Endothelial cell of umbilical vein (primary cell): ENCODE measurements at regions not wholly inside any gene's neighbourhood (a gene's known extent, or its start where the extent isn't known, plus 50 kb on each side); places are given as distances from the start of the nearest gene placed in this dataset.
"Not testable (repeated sequence)": the region's sequence is repeated elsewhere in the genome, so short reads cannot be mapped to it uniquely, and the experiment has no call there.

Experiments
- BruUV-seq: library from RNA; stranded (reverse); fragments of 400-500 nt; replicated peaks from 2 replicates; lab custom pipeline; 2021; lab: Mats Ljungman, UMichigan
- CTCF ChIA-PET: fragments of 300-600, 350-600 bp; sonication (Branson Sonifier 250); formaldehyde crosslinking; loops from one replicate; lab custom pipeline; 2021; ENCODE audit warnings: antibody characterized with exemption, inconsistent platforms; lab: Charles Lee
- POLR2A ChIA-PET: fragments of 300-600, 350-600 bp; sonication (Branson Sonifier 250); formaldehyde crosslinking; loops from one replicate; lab custom pipeline; 2021; ENCODE audit warnings: antibody characterized with exemption, inconsistent platforms; lab: Charles Lee
- DNase-seq: peaks from one replicate; pipeline ENCODE4 v3.0.0-alpha.2; 2011; ENCODE audit warnings: low read depth, low spot score
- FAIRE-seq: peaks from 2 replicates; lab custom pipeline; 2011; peaks lifted over from hg19 to GRCh38; lab: Jason Lieb, UNC
- H2AFZ ChIP-seq: 2 replicates; pipeline ENCODE4 v1.6.0; 2012; ENCODE audit warnings: low read depth, low read length, control low read depth, inconsistent platforms
- H3K27ac ChIP-seq: 2 replicates; pipeline ENCODE4 v1.5.1; 2011; ENCODE audit warnings: low read depth, mild to moderate bottlenecking, control low read depth, low read length, moderate library complexity; ENCODE audit not compliant: insufficient read depth
- H3K27me3 ChIP-seq, 2 experiments: 2 replicates each; pipeline versions ENCODE4 v1.6.0 to v1.6.1; 2011; ENCODE audit warnings: low read length in 2 of 2, mixed read lengths in 1 of 2; ENCODE audit not compliant: control insufficient read depth in 2 of 2, insufficient read depth in 2 of 2
- H3K36me3 ChIP-seq, 2 experiments: 2 replicates in 1 of 2; 3 replicates in 1 of 2; pipeline ENCODE4 v1.5.1; 2011; ENCODE audit warnings: low read length in 2 of 2, mild to moderate bottlenecking in 1 of 2, moderate library complexity in 1 of 2; ENCODE audit not compliant: control insufficient read depth in 2 of 2, insufficient read depth in 2 of 2; ENCODE audit errors: extremely low read depth in 1 of 2
- H3K4me1 ChIP-seq: 3 replicates; pipeline ENCODE4 v1.5.1; 2011; ENCODE audit warnings: mild to moderate bottlenecking, low read length; ENCODE audit not compliant: control insufficient read depth, insufficient read depth; ENCODE audit errors: extremely low read depth
- H3K4me2 ChIP-seq: 2 replicates; pipeline ENCODE4 v1.6.1; 2011; ENCODE audit warnings: low read length, control low read depth, mixed read lengths; ENCODE audit not compliant: insufficient read depth
- H3K4me3 ChIP-seq, 3 experiments: fragments of 200-600 bp in 1 of 3; sonication (generic), shearing (Covaris generic) in 1 of 3; replicated peaks in 1 of 3; 2 replicates each; pipeline ENCODE4 v1.5.1; 2011 to 2016; ENCODE audit warnings: control low read depth in 3 of 3, low read length in 3 of 3, mild to moderate bottlenecking in 2 of 3, inconsistent platforms in 1 of 3, low read depth in 1 of 3, moderate library complexity in 1 of 3; ENCODE audit not compliant: insufficient read depth in 1 of 3
- H3K79me2 ChIP-seq: 2 replicates; pipeline ENCODE4 v1.6.0; 2012; ENCODE audit warnings: low read length, inconsistent platforms; ENCODE audit not compliant: control insufficient read depth, insufficient read depth
- H3K9ac ChIP-seq: replicated peaks from 2 replicates; pipeline ENCODE3; 2011; ENCODE audit warnings: low read length, control low read depth; ENCODE audit not compliant: insufficient read depth; ENCODE audit errors: extremely low read depth
- H3K9me1 ChIP-seq: replicated peaks from 3 replicates; pipeline ENCODE4 v1.6.0; 2011; ENCODE audit warnings: mild to moderate bottlenecking, low read length; ENCODE audit not compliant: control insufficient read depth, insufficient read depth; ENCODE audit errors: extremely low read depth
- H3K9me3 ChIP-seq: replicated peaks from 2 replicates; pipeline ENCODE4 v1.5.1; 2012; ENCODE audit warnings: low read length, inconsistent platforms; ENCODE audit not compliant: control insufficient read depth, insufficient read depth
- H4K20me1 ChIP-seq: replicated peaks from 2 replicates; pipeline ENCODE3; 2011; ENCODE audit warnings: mild to moderate bottlenecking, low read length; ENCODE audit not compliant: control insufficient read depth, insufficient read depth; ENCODE audit errors: extremely low read depth
- CTCF ChIP-seq, 2 donors: IDR thresholded peaks; 1 replicate in 1 of 2; 2 replicates in 1 of 2; pipeline ENCODE4 v1.5.1; 2011; ENCODE audit warnings: low read length in 2 of 2, mild to moderate bottlenecking in 2 of 2, moderate library complexity in 2 of 2, control low read depth in 1 of 2, inconsistent platforms in 1 of 2, low read depth in 1 of 2; ENCODE audit not compliant: insufficient read depth in 1 of 2; ENCODE audit errors: extremely low read depth in 1 of 2
- EZH2 ChIP-seq: IDR thresholded peaks from 2 replicates; pipeline ENCODE4 v1.6.1; 2012; ENCODE audit warnings: borderline replicate concordance, low read depth, mild to moderate bottlenecking, moderate library complexity, low read length, inconsistent platforms; ENCODE audit not compliant: severe bottlenecking
- FOS ChIP-seq: IDR thresholded peaks from 2 replicates; pipeline ENCODE4 v1.6.1; 2011; ENCODE audit warnings: mild to moderate bottlenecking, low read length, moderate library complexity, borderline replicate concordance; ENCODE audit not compliant: insufficient read depth
- GATA2 ChIP-seq: IDR thresholded peaks from 2 replicates; pipeline ENCODE4 v1.7.0; 2011; ENCODE audit warnings: low read depth, mild to moderate bottlenecking, moderate library complexity, mixed read lengths, low read length; ENCODE audit not compliant: insufficient read length, insufficient read depth
- JUN ChIP-seq: IDR thresholded peaks from 2 replicates; pipeline ENCODE4 v1.6.1; 2011; ENCODE audit warnings: borderline replicate concordance, low read depth; ENCODE audit not compliant: insufficient read length, insufficient read depth
- MAX ChIP-seq: IDR thresholded peaks from 2 replicates; pipeline ENCODE4 v1.6.1; 2011; ENCODE audit not compliant: insufficient read depth, insufficient read length
- MYC ChIP-seq: IDR thresholded peaks from one replicate; pipeline ENCODE4 v1.6.1; 2011; ENCODE audit warnings: mild to moderate bottlenecking, low read depth, low read length
- POLR2A ChIP-seq: IDR thresholded peaks from 2 replicates; pipeline ENCODE4 v1.6.1; 2012; ENCODE audit warnings: low read depth, mild to moderate bottlenecking, control low read depth, low read length
- POLR2AphosphoS5 ChIP-seq: IDR thresholded peaks from 2 replicates; pipeline ENCODE4 v1.6.1; 2012; ENCODE audit warnings: low read depth, mild to moderate bottlenecking, control low read depth, low read length, moderate library complexity; ENCODE audit not compliant: insufficient read depth
- dilution Hi-C: fragments of 300-500 bp; cut with MboI; formaldehyde crosslinking; loops from one replicate; pipeline ENCODE4 v1.15.0; 2019; ENCODE audit warnings: low sequenced_read_pairs; ENCODE audit not compliant: extremely low pct_ligation_motif_present
- intact Hi-C: fragments of 100-400 bp; cut with micrococcal nuclease; formaldehyde crosslinking; loops from one replicate; pipeline ENCODE4 v1.10.0; 2022

- no TSS peak for BruUV-seq
- Histone ChIP-seq H3K27me3 (no peaks in the 10 kb centered on the region), H2AFZ (no peak overlapping the region), H3K9me1 (no peaks in the 10 kb centered on the region), H3K4me3 (no peak overlapping the region), H3K27ac (no peak overlapping the region), H3K79me2 (no peaks in the 10 kb centered on the region), H3K9ac (no peak overlapping the region), H3K9me3 (no peaks in the 10 kb centered on the region), H4K20me1 (no peaks in the 10 kb centered on the region), H3K4me2 (no peak overlapping the region), H3K4me1 (no peaks in the 10 kb centered on the region), H3K36me3 (no peaks in the 10 kb centered on the region)
- intact Hi-C loops, result no loop called here
- TF ChIP-seq POLR2AphosphoS5 (no peak), GATA2 (no peak), POLR2A (no peak), EZH2 (no peak), JUN (no peak), MYC (no peak), MAX (no peak), FOS (no peak), CTCF (IDR thresholded peaks at IDR 0.05; ENCODE audit: extremely low read depth in 1 of 2, insufficient read depth in 1 of 2, low read depth in 1 of 2, low read length in 2 of 2) (no peak)
- ChIA-PET POLR2A (no interaction called here), CTCF (no interaction called here)
- DNase-seq (no peak), FAIRE-seq (no peak)
- dilution Hi-C loops, result no loop called here
Observed at GRCh38 chr6:80501636-80502035, 395.2 kb downstream of the BCKDHB start.

GRCh38 chr6:80497696-80498486 is 391.4 kb downstream of the BCKDHB start:
- intact Hi-C loops, H3K36me3 ChIP-seq, H3K4me1 ChIP-seq, H3K79me2 ChIP-seq, H3K27ac ChIP-seq, H3K9ac ChIP-seq, H3K9me1 ChIP-seq, H3K4me3 ChIP-seq, H2AFZ ChIP-seq, H4K20me1 ChIP-seq, H3K9me3 ChIP-seq, H3K27me3 ChIP-seq, H3K4me2 ChIP-seq, DNase-seq, POLR2A ChIA-PET, CTCF ChIA-PET, dilution Hi-C loops, FAIRE-seq, BruUV-seq: not testable (repeated sequence)
